ENCODE measurements at regions not wholly inside any gene's neighbourhood (a gene's known extent, or its start where the extent isn't known, plus 50 kb on each side); places are given as distances from the start of the nearest gene placed in this dataset.

- POLR2A ChIA-PET: no interaction called here
- no peak overlapping the region for H3K4me2 ChIP-seq (ENCODE audit: insufficient read depth, low read length)
- TF ChIP-seq GATA2 (IDR thresholded peaks at IDR 0.05; ENCODE audit: insufficient read depth, insufficient read length, low read depth, low read length) (no peak), POLR2A (IDR thresholded peaks at IDR 0.05; ENCODE audit: low read depth, low read length) (no peak), POLR2AphosphoS5 (IDR thresholded peaks at IDR 0.05; ENCODE audit: insufficient read depth, low read depth, low read length) (no peak), EZH2 (IDR thresholded peaks at IDR 0.05; ENCODE audit: borderline replicate concordance, low read depth, low read length, severe bottlenecking) (no peak), JUN (IDR thresholded peaks at IDR 0.05; ENCODE audit: borderline replicate concordance, insufficient read depth, insufficient read length, low read depth) (no peak), MAX (IDR thresholded peaks at IDR 0.05; ENCODE audit: insufficient read depth, insufficient read length) (no peak), FOS (IDR thresholded peaks at IDR 0.05; ENCODE audit: borderline replicate concordance, insufficient read depth, low read length) (no peak), CTCF (IDR thresholded peaks at IDR 0.05; ENCODE audit: extremely low read depth in 1 of 2, insufficient read depth in 1 of 2, low read depth in 1 of 2, low read length in 2 of 2) (no peak), MYC (IDR thresholded peaks at IDR 0.05; ENCODE audit: low read depth, low read length) (no peak)
- no peaks in the 10 kb centered on the region for H3K27me3 ChIP-seq (ENCODE audit: control insufficient read depth in 2 of 2, insufficient read depth in 2 of 2, low read length in 2 of 2)
- H2AFZ ChIP-seq (ENCODE audit: low read depth, low read length): no peak overlapping the region
- no peaks in the 10 kb centered on the region for H3K36me3 ChIP-seq (ENCODE audit: control insufficient read depth in 2 of 2, extremely low read depth in 1 of 2, insufficient read depth in 2 of 2, low read length in 2 of 2)
- H3K9me3 ChIP-seq (replicated peaks; ENCODE audit: control insufficient read depth, insufficient read depth, low read length): no peaks in the 10 kb centered on the region
- no peaks in the 10 kb centered on the region for H3K4me1 ChIP-seq (ENCODE audit: control insufficient read depth, extremely low read depth, insufficient read depth, low read length)
- H3K79me2 ChIP-seq (ENCODE audit: control insufficient read depth, insufficient read depth, low read length): no peaks in the 10 kb centered on the region
- DNase-seq (ENCODE audit: low read depth, low spot score) (no peak), FAIRE-seq (no peak)
- BruUV-seq (replicated peaks): no TSS peak
- CTCF ChIA-PET: no interaction called here
- H4K20me1 ChIP-seq (replicated peaks; ENCODE audit: control insufficient read depth, extremely low read depth, insufficient read depth, low read length): no peaks in the 10 kb centered on the region
- H3K9ac ChIP-seq (replicated peaks; ENCODE audit: extremely low read depth, insufficient read depth, low read length): no peak overlapping the region
- no peaks in the 10 kb centered on the region for H3K9me1 ChIP-seq (replicated peaks; ENCODE audit: control insufficient read depth, extremely low read depth, insufficient read depth, low read length)
- dilution Hi-C loops (cut with MboI; ENCODE audit: extremely low pct_ligation_motif_present, low sequenced_read_pairs): no loop called here
- intact Hi-C loops (cut with micrococcal nuclease): no loop called here
- no peak overlapping the region for H3K4me3 ChIP-seq (replicated peaks in 1 of 3; ENCODE audit: insufficient read depth in 1 of 3, low read depth in 1 of 3, low read length in 3 of 3)
- H3K27ac ChIP-seq (ENCODE audit: insufficient read depth, low read depth, low read length): no peak overlapping the region
Observed at GRCh38 chr10:128574581-128575210, 448.5 kb upstream of the MKI67 start.
